ENCODE measurements at regions not wholly inside any gene's neighbourhood (a gene's known extent, or its start where the extent isn't known, plus 50 kb on each side); places are given as distances from the start of the nearest gene placed in this dataset.

DNA sequence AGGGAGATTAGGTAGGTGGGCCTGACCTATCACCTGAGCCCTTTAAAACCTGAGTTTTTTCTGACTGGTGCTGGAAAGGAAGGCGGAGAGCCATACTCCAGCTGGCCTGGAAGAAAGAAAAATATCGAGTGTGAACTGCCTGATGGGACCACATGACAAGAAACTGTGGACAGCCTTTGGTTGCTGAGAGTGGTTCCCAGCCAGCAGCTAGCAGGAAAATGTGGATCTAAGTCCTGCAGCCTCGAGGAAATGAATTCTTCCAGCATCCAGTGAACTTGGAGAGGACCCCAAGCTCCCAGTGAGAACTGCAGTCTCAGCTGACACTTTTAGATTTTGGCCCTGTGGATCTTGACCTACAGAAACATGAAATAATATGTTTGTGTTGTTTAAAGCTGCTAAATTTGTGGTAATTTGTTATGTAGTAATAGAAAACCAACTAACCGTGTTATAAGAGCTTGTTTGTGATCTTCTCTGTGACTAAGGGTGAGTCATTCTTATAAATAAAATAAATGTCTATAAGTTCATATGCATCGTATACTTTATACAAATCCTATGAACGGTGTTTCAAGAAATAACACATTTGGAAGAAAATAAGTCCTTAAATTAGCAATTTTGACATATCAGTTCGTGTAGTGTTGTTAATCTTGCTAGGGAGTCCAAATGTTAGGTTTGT lies 359.6 kb downstream of the BMP4 start:
- TF ChIP-seq, protein P1, sequence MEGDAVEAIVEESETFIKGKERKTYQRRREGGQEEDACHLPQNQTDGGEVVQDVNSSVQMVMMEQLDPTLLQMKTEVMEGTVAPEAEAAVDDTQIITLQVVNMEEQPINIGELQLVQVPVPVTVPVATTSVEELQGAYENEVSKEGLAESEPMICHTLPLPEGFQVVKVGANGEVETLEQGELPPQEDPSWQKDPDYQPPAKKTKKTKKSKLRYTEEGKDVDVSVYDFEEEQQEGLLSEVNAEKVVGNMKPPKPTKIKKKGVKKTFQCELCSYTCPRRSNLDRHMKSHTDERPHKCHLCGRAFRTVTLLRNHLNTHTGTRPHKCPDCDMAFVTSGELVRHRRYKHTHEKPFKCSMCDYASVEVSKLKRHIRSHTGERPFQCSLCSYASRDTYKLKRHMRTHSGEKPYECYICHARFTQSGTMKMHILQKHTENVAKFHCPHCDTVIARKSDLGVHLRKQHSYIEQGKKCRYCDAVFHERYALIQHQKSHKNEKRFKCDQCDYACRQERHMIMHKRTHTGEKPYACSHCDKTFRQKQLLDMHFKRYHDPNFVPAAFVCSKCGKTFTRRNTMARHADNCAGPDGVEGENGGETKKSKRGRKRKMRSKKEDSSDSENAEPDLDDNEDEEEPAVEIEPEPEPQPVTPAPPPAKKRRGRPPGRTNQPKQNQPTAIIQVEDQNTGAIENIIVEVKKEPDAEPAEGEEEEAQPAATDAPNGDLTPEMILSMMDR (IDR thresholded peaks at IDR 0.05; ENCODE audit: borderline replicate concordance, extremely low read depth, insufficient read depth), result no peak
- DNase-seq (peak in 2 of 5 donors; percentile 3 to 34), FAIRE-seq (no peak)
- Histone ChIP-seq H3K27ac (ENCODE audit: low read depth in 2 of 2, low read length in 2 of 2) (no peak overlapping the region), H3K9ac (ENCODE audit: low read length in 3 of 3) (no peak overlapping the region), H3K4me3 (ENCODE audit: low read length in 3 of 3) (no peak overlapping the region), H3K4me1 (ENCODE audit: control insufficient read depth in 2 of 3, insufficient read depth in 2 of 3, low read depth in 1 of 3, low read length in 3 of 3) (no peaks in the 10 kb centered on the region), H3K36me3 (ENCODE audit: control insufficient read depth in 2 of 3, insufficient read depth in 3 of 3, low read length in 3 of 3) (no peaks in the 10 kb centered on the region), H3K27me3 (ENCODE audit: control insufficient read depth, insufficient read depth, low read length) (no peaks in the 10 kb centered on the region), H3K9me3 (ENCODE audit: control insufficient read depth in 2 of 3, insufficient read depth in 1 of 3, low read length in 3 of 3) (no peaks in the 10 kb centered on the region)
- intact Hi-C loops (cut with DNase I), result no loop called here

DNA sequence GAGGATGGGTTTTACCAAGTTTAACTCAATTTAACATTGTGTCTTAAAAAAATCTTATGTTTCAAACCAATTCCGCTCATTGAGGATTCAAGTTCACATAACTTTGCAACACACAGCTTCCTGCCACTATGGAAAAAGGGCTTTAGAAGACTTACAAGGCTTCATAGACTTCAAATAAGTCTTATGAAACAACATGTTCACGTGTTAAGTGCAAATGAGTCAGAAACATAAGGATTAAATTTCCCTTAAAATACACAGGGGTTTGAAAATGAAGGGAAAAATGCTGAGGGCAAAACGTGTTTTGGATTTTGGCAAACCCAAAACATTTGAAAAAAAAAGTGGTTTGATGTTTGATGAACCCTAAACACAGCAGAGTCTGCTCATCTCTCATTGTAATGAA lies 364.8 kb downstream of the BMP4 start:
- intact Hi-C loops (cut with DNase I), result no loop called here
- FAIRE-seq, result no peak
- no peaks in the 10 kb centered on the region for H3K4me1 ChIP-seq (ENCODE audit: control insufficient read depth in 2 of 3, insufficient read depth in 2 of 3, low read depth in 1 of 3, low read length in 3 of 3)
- DNase-seq, result no peak
- TF ChIP-seq, protein P1 (IDR thresholded peaks at IDR 0.05; ENCODE audit: borderline replicate concordance, extremely low read depth, insufficient read depth), result no peak
- no peak overlapping the region for H3K27ac ChIP-seq (ENCODE audit: low read depth in 2 of 2, low read length in 2 of 2)
- H3K4me3 ChIP-seq (ENCODE audit: low read length in 3 of 3), result no peak overlapping the region
- no peaks in the 10 kb centered on the region for H3K27me3 ChIP-seq (ENCODE audit: control insufficient read depth, insufficient read depth, low read length)
- no peaks in the 10 kb centered on the region for H3K9me3 ChIP-seq (ENCODE audit: control insufficient read depth in 2 of 3, insufficient read depth in 1 of 3, low read length in 3 of 3)
- no peaks in the 10 kb centered on the region for H3K36me3 ChIP-seq (ENCODE audit: control insufficient read depth in 2 of 3, insufficient read depth in 3 of 3, low read length in 3 of 3)
- H3K9ac ChIP-seq (ENCODE audit: low read length in 3 of 3), result no peak overlapping the region

DNA sequence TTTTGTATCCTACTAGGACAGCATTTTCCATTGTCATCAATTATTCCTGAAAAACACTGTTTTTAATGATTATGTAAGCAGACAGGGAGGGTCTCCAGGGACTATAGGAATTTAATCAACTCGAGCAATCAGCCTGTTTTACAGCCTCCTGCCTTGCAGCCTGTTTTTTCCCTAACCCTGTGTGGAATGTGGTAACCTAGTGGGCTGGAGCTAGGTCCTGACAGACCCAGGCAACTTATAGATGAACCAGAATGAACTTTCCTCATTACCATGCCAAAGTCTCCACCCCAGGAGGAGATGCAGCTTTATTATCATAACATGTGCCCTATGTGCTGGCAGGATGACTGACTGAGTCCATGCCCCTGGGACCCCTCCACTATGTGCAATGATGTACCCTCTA lies 375.1 kb downstream of the BMP4 start:
- H3K9ac ChIP-seq (ENCODE audit: low read length in 3 of 3), result no peak overlapping the region
- no peaks in the 10 kb centered on the region for H3K36me3 ChIP-seq (ENCODE audit: control insufficient read depth in 2 of 3, insufficient read depth in 3 of 3, low read length in 3 of 3)
- H3K4me1 ChIP-seq (ENCODE audit: control insufficient read depth in 2 of 3, insufficient read depth in 2 of 3, low read depth in 1 of 3, low read length in 3 of 3), result no peaks in the 10 kb centered on the region
- FAIRE-seq (no peak), DNase-seq (peak in 3 of 5 donors; percentile 13 to 23 (median 20))
- H3K4me3 ChIP-seq (ENCODE audit: low read length in 3 of 3), result no peak overlapping the region
- no peaks in the 10 kb centered on the region for H3K27me3 ChIP-seq (ENCODE audit: control insufficient read depth, insufficient read depth, low read length)
- H3K9me3 ChIP-seq (ENCODE audit: control insufficient read depth in 2 of 3, insufficient read depth in 1 of 3, low read length in 3 of 3), result no peaks in the 10 kb centered on the region
- TF ChIP-seq, protein P1 (IDR thresholded peaks at IDR 0.05; ENCODE audit: borderline replicate concordance, extremely low read depth, insufficient read depth), result no peak
- intact Hi-C loops (cut with DNase I), result no loop called here
- no peak overlapping the region for H3K27ac ChIP-seq (ENCODE audit: low read depth in 2 of 2, low read length in 2 of 2)
